Endodermal cell (in vitro differentiated cells): ENCODE measurements at regions not wholly inside any gene's neighbourhood (a gene's known extent, or its start where the extent isn't known, plus 50 kb on each side); places are given as distances from the start of the nearest gene placed in this dataset.
A peak's percentile ranks its signal among the peaks of the same experiment; 100 is the strongest.

Experiments used
- DNase-seq: peaks from one replicate; pipeline ENCODE4 v3.0.0-alpha.2; 2017
- H3K27ac ChIP-seq: 2 replicates; pipeline ENCODE4 v1.5.1; 2013; ENCODE audit warnings: mild to moderate bottlenecking, low read depth, low read length, moderate library complexity
- H3K27me3 ChIP-seq: 2 replicates; pipeline ENCODE4 v1.6.1; 2013; ENCODE audit warnings: mild to moderate bottlenecking, low read length, moderate library complexity; ENCODE audit not compliant: insufficient read depth, control insufficient read depth, poor library complexity, severe bottlenecking
- H3K36me3 ChIP-seq: 2 replicates; pipeline ENCODE4 v1.7.0; 2013; ENCODE audit warnings: mild to moderate bottlenecking, low read length, moderate library complexity; ENCODE audit not compliant: control insufficient read depth, insufficient read depth
- H3K4me1 ChIP-seq: one replicate; pipeline ENCODE4 v1.7.0; 2013; ENCODE audit warnings: low read length; ENCODE audit not compliant: control insufficient read depth, insufficient read depth
- H3K4me3 ChIP-seq: 2 replicates; pipeline ENCODE4 v1.5.1; 2013; ENCODE audit warnings: mild to moderate bottlenecking, low read length, moderate library complexity
- H3K9ac ChIP-seq: 2 replicates; pipeline ENCODE4 v1.6.1; 2013; ENCODE audit warnings: mild to moderate bottlenecking, low read length, moderate library complexity; ENCODE audit not compliant: poor library complexity, severe bottlenecking; ENCODE audit errors: extremely low read depth
- H3K9me3 ChIP-seq: 2 replicates; pipeline ENCODE4 v1.6.1; 2013; ENCODE audit warnings: mild to moderate bottlenecking, low read length, moderate library complexity; ENCODE audit not compliant: control insufficient read depth
- H3K27ac Mint-ChIP-seq: 2 replicates; pipeline ENCODE4 v1.8.0; 2020; ENCODE audit warnings: mixed read lengths
- H3K27me3 Mint-ChIP-seq: 2 replicates; pipeline ENCODE4 v1.8.0; 2021; ENCODE audit warnings: mild to moderate bottlenecking, mixed read lengths; ENCODE audit not compliant: insufficient read depth
- H3K36me3 Mint-ChIP-seq: 2 replicates; pipeline ENCODE4 v1.8.0; 2020; ENCODE audit warnings: low read depth, mixed read lengths
- H3K4me1 Mint-ChIP-seq: 2 replicates; pipeline ENCODE4 v1.8.0; 2020; ENCODE audit warnings: mixed read lengths
- H3K4me3 Mint-ChIP-seq: 2 replicates; pipeline ENCODE4 v1.8.0; 2020; ENCODE audit warnings: mild to moderate bottlenecking, moderate library complexity, mixed read lengths
- H3K9me3 Mint-ChIP-seq: 2 replicates; pipeline ENCODE4 v1.8.0; 2020; ENCODE audit warnings: mild to moderate bottlenecking, mixed read lengths
- WGBS, 2 experiments: methylation state at CpG; one replicate each; pipeline versions ENCODE4 v1.1.5 to v1.1.7; 2013; ENCODE audit warnings: missing lambda C conversion rate in 2 of 2, mixed read lengths in 1 of 2; ENCODE audit not compliant: insufficient coverage in 1 of 2, insufficient read length in 1 of 2; 5-methylcytosine and 5-hydroxymethylcytosine counted together
- TF ChIP-seq, protein P1 (sequence below): fragments of 200-600 bp; sonication (generic); conservative IDR thresholded peaks from 2 replicates; pipeline ENCODE4 v1.5.0; 2021; ENCODE audit warnings: antibody characterized with exemption, mild to moderate bottlenecking

DNA sequence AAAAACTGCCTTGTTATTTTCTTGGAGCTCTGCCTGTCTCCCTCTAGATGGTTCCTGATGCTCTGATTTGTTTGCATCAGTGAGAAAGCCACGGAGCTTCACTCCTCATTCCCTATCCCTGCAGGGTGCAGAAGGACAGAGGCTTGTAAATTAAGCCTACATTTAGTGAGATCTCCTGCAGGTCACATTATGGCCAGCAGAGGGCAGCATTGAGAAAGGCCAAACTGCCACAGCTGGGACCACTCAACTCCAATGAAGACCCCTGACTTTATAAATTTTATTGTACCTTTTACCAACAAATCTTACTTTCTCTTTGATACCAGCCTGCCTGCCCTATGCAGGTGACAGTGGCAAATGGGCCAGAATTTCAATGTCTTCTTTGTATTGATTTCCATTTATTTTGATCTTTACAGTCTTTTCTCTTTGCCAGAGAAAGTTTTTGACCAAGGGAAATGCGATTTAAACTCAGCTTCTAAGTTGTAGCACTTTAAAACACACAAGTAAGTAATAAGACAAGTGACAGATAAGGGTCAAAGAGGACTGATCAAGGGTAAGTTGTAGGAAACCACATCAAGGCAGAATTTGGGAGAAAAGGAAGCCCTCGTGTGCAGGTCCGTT is 1029.1 kb upstream of the KLHL29 start:
- Mint-ChIP-seq H3K9me3 (no peaks in the 10 kb centered on the region), H3K27me3 (no peaks in the 10 kb centered on the region), H3K27ac (no peak overlapping the region), H3K4me3 (no peak overlapping the region), H3K4me1 (peaks cover 39% of the 10 kb centered on the region), H3K36me3 (no peaks in the 10 kb centered on the region)
- TF ChIP-seq, protein P1, sequence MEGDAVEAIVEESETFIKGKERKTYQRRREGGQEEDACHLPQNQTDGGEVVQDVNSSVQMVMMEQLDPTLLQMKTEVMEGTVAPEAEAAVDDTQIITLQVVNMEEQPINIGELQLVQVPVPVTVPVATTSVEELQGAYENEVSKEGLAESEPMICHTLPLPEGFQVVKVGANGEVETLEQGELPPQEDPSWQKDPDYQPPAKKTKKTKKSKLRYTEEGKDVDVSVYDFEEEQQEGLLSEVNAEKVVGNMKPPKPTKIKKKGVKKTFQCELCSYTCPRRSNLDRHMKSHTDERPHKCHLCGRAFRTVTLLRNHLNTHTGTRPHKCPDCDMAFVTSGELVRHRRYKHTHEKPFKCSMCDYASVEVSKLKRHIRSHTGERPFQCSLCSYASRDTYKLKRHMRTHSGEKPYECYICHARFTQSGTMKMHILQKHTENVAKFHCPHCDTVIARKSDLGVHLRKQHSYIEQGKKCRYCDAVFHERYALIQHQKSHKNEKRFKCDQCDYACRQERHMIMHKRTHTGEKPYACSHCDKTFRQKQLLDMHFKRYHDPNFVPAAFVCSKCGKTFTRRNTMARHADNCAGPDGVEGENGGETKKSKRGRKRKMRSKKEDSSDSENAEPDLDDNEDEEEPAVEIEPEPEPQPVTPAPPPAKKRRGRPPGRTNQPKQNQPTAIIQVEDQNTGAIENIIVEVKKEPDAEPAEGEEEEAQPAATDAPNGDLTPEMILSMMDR: peak; percentile 97
- Histone ChIP-seq H3K36me3 (no peaks in the 10 kb centered on the region), H3K4me1 (peaks cover 18% of the 10 kb centered on the region), H3K27ac (no peak overlapping the region), H3K4me3 (no peak overlapping the region), H3K9ac (no peak overlapping the region), H3K9me3 (no peaks in the 10 kb centered on the region), H3K27me3 (no peaks in the 10 kb centered on the region)
- 73 to 94% methylated on average over 2 to 4 of the region's 4 CpGs for WGBS, 2 experiments
- peak; percentile 96 for DNase-seq

DNA sequence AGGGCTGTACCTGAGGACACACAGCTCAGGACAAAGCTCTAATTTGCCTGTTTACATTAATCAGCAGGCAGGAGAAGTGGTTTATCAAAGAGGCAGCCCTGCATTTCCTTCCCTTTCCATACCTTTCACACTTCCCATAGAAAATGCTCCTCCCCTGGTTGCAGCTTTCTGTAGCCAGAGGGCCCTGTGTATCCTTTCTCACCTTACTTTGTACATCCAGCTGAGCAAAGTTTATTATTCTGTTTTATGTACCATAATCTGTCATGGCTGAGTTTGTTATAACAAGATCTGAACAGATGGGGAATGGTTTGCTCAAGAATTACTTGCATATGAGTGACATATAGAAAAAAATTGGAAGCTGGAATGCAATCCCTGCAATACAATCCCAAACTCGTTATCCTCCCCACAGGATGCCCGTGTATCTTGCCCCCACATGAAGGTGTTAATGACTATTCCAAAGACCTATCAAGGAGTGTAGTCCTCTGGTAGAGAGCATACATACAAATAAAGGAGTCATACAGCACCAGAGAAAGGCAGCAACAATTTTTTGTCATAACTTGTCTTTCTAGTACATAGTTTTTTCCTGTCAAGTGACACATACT is 1025.8 kb upstream of the KLHL29 start:
- peak; percentile 78 for DNase-seq
- Histone ChIP-seq H3K27me3 (no peaks in the 10 kb centered on the region), H3K27ac (no peak overlapping the region), H3K9ac (no peak overlapping the region), H3K9me3 (peaks cover 3% of the 10 kb centered on the region), H3K4me3 (no peak overlapping the region), H3K4me1 (peaks cover 21% of the 10 kb centered on the region), H3K36me3 (no peaks in the 10 kb centered on the region)
- WGBS, 2 experiments: 21% methylated on average over 2 of the region's 2 CpGs; no CpG with 5 or more reads in 1 of the 2 experiments
- peaks cover 4% of the 10 kb centered on the region for H3K36me3 Mint-ChIP-seq
- H3K9me3 Mint-ChIP-seq: peaks cover 3% of the 10 kb centered on the region
- TF ChIP-seq, protein P1: peak; percentile 48
- no peak overlapping the region for H3K4me3 Mint-ChIP-seq
- H3K27me3 Mint-ChIP-seq: no peaks in the 10 kb centered on the region
- peak overlapping the region; percentile 24 for H3K27ac Mint-ChIP-seq
- peaks cover 45% of the 10 kb centered on the region for H3K4me1 Mint-ChIP-seq

DNA sequence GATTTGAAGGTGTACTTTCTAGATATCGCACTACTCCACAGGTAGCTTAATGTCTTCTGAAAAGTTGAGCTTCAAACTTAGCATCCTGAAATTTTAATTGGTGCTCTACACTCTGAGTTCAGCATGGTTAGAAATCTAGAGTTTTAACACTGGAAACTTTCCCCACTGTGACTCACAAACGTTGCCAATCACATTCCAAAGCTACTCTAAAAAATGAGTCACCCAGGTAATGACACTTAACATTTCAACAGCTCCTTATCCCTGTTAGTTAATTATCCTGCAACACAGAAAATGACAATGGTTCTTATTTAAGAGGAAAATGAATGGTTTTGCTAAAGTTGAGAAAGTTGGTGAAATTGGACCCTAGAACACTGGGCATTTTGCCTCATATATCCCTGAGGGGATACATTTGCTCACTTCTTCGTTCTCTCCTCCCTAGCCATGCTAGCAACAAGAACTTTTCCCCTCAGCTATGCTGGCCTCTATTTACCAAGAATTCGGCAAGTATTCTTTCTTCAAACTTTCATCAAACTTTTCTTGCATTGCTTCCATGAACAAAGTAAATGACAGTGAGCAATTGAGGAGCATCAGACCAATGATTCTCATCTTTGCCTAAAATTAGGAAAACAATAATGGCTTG is 1024.1 kb upstream of the KLHL29 start:
- peaks cover 7% of the 10 kb centered on the region for H3K36me3 Mint-ChIP-seq
- peaks cover 21% of the 10 kb centered on the region for H3K4me1 ChIP-seq
- no peak overlapping the region for H3K4me3 ChIP-seq
- H3K9me3 Mint-ChIP-seq: peaks cover 14% of the 10 kb centered on the region
- H3K4me3 Mint-ChIP-seq: no peak overlapping the region
- no peak overlapping the region for H3K9ac ChIP-seq
- no peaks in the 10 kb centered on the region for H3K27me3 Mint-ChIP-seq
- H3K27ac ChIP-seq: no peak overlapping the region
- peak overlapping the region; percentile 78 for H3K27ac Mint-ChIP-seq
- H3K27me3 ChIP-seq: no peaks in the 10 kb centered on the region
- no peaks in the 10 kb centered on the region for H3K36me3 ChIP-seq
- peaks cover 43% of the 10 kb centered on the region for H3K4me1 Mint-ChIP-seq
- 71 to 90% methylated on average over 2 to 4 of the region's 4 CpGs for WGBS, 2 experiments
- peaks cover 3% of the 10 kb centered on the region for H3K9me3 ChIP-seq
- no peak for DNase-seq
- TF ChIP-seq, protein P1: no peak
